MCF 10A (cell line): ENCODE measurements at regions not wholly inside any gene's neighbourhood (a gene's known extent, or its start where the extent isn't known, plus 50 kb on each side); places are given as distances from the start of the nearest gene placed in this dataset.

Experiments
- BruUV-seq: library from RNA; stranded (reverse); fragments of 400-500 nt; replicated peaks from 2 replicates; lab custom pipeline; 2021; lab: Mats Ljungman, UMichigan
- CTCF ChIA-PET: fragments of 300-600 bp; sonication (Branson Sonifier 250); formaldehyde crosslinking; extraction: SDS; loops from one replicate; lab custom pipeline; 2021; ENCODE audit warnings: antibody characterized with exemption, inconsistent platforms; lab: Yijun Ruan, JAX
- POLR2A ChIA-PET: fragments of 300-600, 350-650 bp; sonication (Branson Sonifier 250); formaldehyde crosslinking; extraction: SDS; loops from one replicate; lab custom pipeline; 2020; ENCODE audit warnings: antibody characterized with exemption, inconsistent platforms; lab: Yijun Ruan, JAX
- DNase-seq: peaks from one replicate; pipeline ENCODE4 v3.0.0-alpha.2; 2018; ENCODE audit not compliant: unreplicated experiment
- H3K27ac Mint-ChIP-seq: one replicate; pipeline ENCODE4 v1.8.0; 2022; ENCODE audit warnings: mild to moderate bottlenecking, low read depth, mixed read lengths; ENCODE audit not compliant: unreplicated experiment
- H3K27me3 Mint-ChIP-seq: one replicate; pipeline ENCODE4 v1.8.0; 2022; ENCODE audit warnings: mixed read lengths; ENCODE audit not compliant: insufficient read depth, unreplicated experiment
- H3K36me3 Mint-ChIP-seq: one replicate; pipeline ENCODE4 v1.8.0; 2022; ENCODE audit warnings: mild to moderate bottlenecking, moderate library complexity, mixed read lengths; ENCODE audit not compliant: insufficient read depth, unreplicated experiment
- H3K4me1 Mint-ChIP-seq: one replicate; pipeline ENCODE4 v1.8.0; 2022; ENCODE audit warnings: mixed read lengths; ENCODE audit not compliant: insufficient read depth, unreplicated experiment
- H3K4me3 Mint-ChIP-seq: one replicate; pipeline ENCODE4 v1.8.0; 2022; ENCODE audit warnings: mild to moderate bottlenecking, moderate library complexity, mixed read lengths; ENCODE audit not compliant: unreplicated experiment
- H3K9me3 Mint-ChIP-seq: one replicate; pipeline ENCODE4 v1.8.0; 2022; ENCODE audit warnings: mixed read lengths; ENCODE audit not compliant: unreplicated experiment
- intact Hi-C: fragments of 100-400 bp; cut with micrococcal nuclease; formaldehyde crosslinking; loops from 2 replicates; pipeline ENCODE4 v1.14.1; 2022
- TF ChIP-seq, protein P1 (sequence below): fragments of 200-600 bp; IDR thresholded peaks from one replicate; pipeline ENCODE4 v1.8.0; 2022; ENCODE audit warnings: antibody characterized with exemption, mild to moderate bottlenecking; ENCODE audit not compliant: unreplicated experiment

GRCh38 chr2:35035883-35036282 is 1319.7 kb upstream of the CRIM1 start:
- Mint-ChIP-seq H3K27me3 (peaks cover 46% of the 10 kb centered on the region), H3K27ac (no peak overlapping the region), H3K36me3 (no peaks in the 10 kb centered on the region), H3K9me3 (no peaks in the 10 kb centered on the region), H3K4me3 (no peak overlapping the region), H3K4me1 (no peaks in the 10 kb centered on the region)
- no TSS peak for BruUV-seq
- intact Hi-C loops, result loop anchor here (1.0 kb wide), 1 partner anchor 78 kb away; no protein-coding TSS in a partner anchor
- peak; percentile 34 for DNase-seq
- TF ChIP-seq, protein P1, sequence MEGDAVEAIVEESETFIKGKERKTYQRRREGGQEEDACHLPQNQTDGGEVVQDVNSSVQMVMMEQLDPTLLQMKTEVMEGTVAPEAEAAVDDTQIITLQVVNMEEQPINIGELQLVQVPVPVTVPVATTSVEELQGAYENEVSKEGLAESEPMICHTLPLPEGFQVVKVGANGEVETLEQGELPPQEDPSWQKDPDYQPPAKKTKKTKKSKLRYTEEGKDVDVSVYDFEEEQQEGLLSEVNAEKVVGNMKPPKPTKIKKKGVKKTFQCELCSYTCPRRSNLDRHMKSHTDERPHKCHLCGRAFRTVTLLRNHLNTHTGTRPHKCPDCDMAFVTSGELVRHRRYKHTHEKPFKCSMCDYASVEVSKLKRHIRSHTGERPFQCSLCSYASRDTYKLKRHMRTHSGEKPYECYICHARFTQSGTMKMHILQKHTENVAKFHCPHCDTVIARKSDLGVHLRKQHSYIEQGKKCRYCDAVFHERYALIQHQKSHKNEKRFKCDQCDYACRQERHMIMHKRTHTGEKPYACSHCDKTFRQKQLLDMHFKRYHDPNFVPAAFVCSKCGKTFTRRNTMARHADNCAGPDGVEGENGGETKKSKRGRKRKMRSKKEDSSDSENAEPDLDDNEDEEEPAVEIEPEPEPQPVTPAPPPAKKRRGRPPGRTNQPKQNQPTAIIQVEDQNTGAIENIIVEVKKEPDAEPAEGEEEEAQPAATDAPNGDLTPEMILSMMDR, result no peak
- ChIA-PET CTCF (interaction anchor here (0.7 to 1.9 kb wide), 8 partner anchors 9 to 403 kb away, joined by 3 to 12 read pairs (median 3); no protein-coding TSS in a partner anchor), POLR2A (no interaction called here)

GRCh38 chr2:35033748-35034147 is 1321.8 kb upstream of the CRIM1 start:
- H3K9me3 Mint-ChIP-seq, result no peaks in the 10 kb centered on the region
- ChIA-PET POLR2A (no interaction called here), CTCF (no interaction called here)
- intact Hi-C loops, result no loop called here
- H3K36me3 Mint-ChIP-seq, result no peaks in the 10 kb centered on the region
- H3K27me3 Mint-ChIP-seq, result peaks cover 55% of the 10 kb centered on the region
- no peak for DNase-seq
- H3K4me3 Mint-ChIP-seq, result no peak overlapping the region
- H3K4me1 Mint-ChIP-seq, result no peaks in the 10 kb centered on the region
- BruUV-seq, result no TSS peak
- H3K27ac Mint-ChIP-seq, result no peak overlapping the region
- TF ChIP-seq, protein P1, result no peak

DNA sequence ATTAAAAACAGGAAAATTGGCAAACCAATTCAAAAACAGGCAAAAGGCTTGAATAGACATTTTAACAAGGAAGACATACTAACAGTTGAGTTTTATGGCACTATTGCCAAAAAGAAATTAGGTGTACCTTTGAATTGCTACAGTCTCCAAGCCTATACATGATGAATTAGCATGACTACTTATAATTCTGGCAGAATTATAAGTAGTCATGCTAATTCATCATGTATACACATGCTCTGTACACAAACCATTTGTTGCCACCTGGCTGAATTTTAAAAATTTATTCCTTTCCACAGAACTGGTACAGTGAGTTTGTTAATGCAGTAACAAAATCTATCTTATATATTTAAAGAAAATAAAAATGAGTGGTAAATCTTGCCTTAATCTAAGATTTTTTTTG is 1332.0 kb upstream of the CRIM1 start:
- DNase-seq, result no peak
- Mint-ChIP-seq H3K4me3 (no peak overlapping the region), H3K27ac (no peak overlapping the region), H3K27me3 (peaks cover 56% of the 10 kb centered on the region), H3K9me3 (no peaks in the 10 kb centered on the region), H3K4me1 (no peaks in the 10 kb centered on the region), H3K36me3 (no peaks in the 10 kb centered on the region)
- CTCF ChIA-PET, result no interaction called here
- POLR2A ChIA-PET, result no interaction called here
- intact Hi-C loops, result loop anchor here (2.0 kb wide), 1 partner anchor 67 kb away; no protein-coding TSS in a partner anchor
- TF ChIP-seq, protein P1, result no peak
- no TSS peak for BruUV-seq

DNA sequence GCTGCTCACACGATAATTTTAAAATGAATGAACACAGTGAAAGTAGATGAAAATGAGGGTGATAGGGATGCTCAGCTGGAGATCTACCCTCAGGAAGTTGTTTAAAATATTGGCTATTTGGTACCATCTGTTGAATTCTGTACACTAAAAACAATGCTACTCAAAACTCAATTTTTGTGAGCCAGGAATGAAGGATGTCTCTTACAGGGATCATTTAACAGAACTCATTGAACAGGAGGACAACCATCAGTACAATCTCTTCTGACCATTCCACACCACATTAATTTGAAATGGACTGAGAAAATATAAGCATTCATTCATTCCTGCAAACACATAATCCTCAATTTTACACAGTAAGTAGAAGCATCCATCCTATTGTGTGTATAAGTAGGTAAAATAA is 1355.1 kb upstream of the CRIM1 start:
- Mint-ChIP-seq H3K4me1 (no peaks in the 10 kb centered on the region), H3K27ac (no peak overlapping the region), H3K4me3 (no peak overlapping the region), H3K9me3 (no peaks in the 10 kb centered on the region), H3K27me3 (peaks cover 77% of the 10 kb centered on the region), H3K36me3 (no peaks in the 10 kb centered on the region)
- ChIA-PET CTCF (no interaction called here), POLR2A (no interaction called here)
- BruUV-seq, result no TSS peak
- intact Hi-C loops, result no loop called here
- DNase-seq, result no peak
- TF ChIP-seq, protein P1, result no peak
